GM18517 (cell line): ENCODE measurements at regions not wholly inside any gene's neighbourhood (a gene's known extent, or its start where the extent isn't known, plus 50 kb on each side); places are given as distances from the start of the nearest gene placed in this dataset.

ENCODE experiments used
- ATAC-seq: cut with Tn5 transposase; IDR thresholded peaks from one replicate; pipeline ENCODE4 v1.9.1; 2021; ENCODE audit warnings: mild to moderate bottlenecking, moderate library complexity; ENCODE audit not compliant: unreplicated experiment

- ATAC-seq = no peak
Measured at GRCh38 chr22:49056301-49056700, 771.4 kb downstream of the BRD1 start.

- ATAC-seq = no peak
Measured at GRCh38 chr22:49055406-49055805, 772.3 kb downstream of the BRD1 start.

GRCh38 chr22:49053578-49053977 lies 774.1 kb downstream of the BRD1 start:
- no peak for ATAC-seq

GRCh38 chr22:49052560-49052959 lies 775.1 kb downstream of the BRD1 start:
- ATAC-seq = no peak

GRCh38 chr22:49052023-49052538 lies 775.6 kb downstream of the BRD1 start:
- ATAC-seq = no peak

- ATAC-seq = no peak
Measured at GRCh38 chr22:49051491-49052022, 776.1 kb downstream of the BRD1 start.

- no peak for ATAC-seq
Measured at GRCh38 chr22:49049691-49050090, 778.0 kb downstream of the BRD1 start.

- ATAC-seq = no peak
Measured at GRCh38 chr22:49048591-49048990, 779.1 kb downstream of the BRD1 start.

- no peak for ATAC-seq
Measured at GRCh38 chr22:49047447-49047846, 780.2 kb downstream of the BRD1 start.

GRCh38 chr22:49046546-49047361 lies 780.9 kb downstream of the BRD1 start:
- no peak for ATAC-seq

- no peak for ATAC-seq
Measured at GRCh38 chr22:49046000-49046545, 781.6 kb downstream of the BRD1 start.

- ATAC-seq = no peak
Measured at GRCh38 chr22:49045276-49045675, 782.4 kb downstream of the BRD1 start.

GRCh38 chr22:49044776-49045175 lies 782.9 kb downstream of the BRD1 start:
- ATAC-seq = no peak

GRCh38 chr22:49044091-49044490 lies 783.6 kb downstream of the BRD1 start:
- no peak for ATAC-seq

- no peak for ATAC-seq
Measured at GRCh38 chr22:49042877-49043859, 784.5 kb downstream of the BRD1 start.

GRCh38 chr22:49042066-49042465 lies 785.6 kb downstream of the BRD1 start:
- ATAC-seq = no peak

- ATAC-seq = no peak
Measured at GRCh38 chr22:49040754-49041467, 786.8 kb downstream of the BRD1 start.

- no peak for ATAC-seq
Measured at GRCh38 chr22:49040111-49040510, 787.6 kb downstream of the BRD1 start.

- ATAC-seq = no peak
Measured at GRCh38 chr22:49039625-49040024, 788.0 kb downstream of the BRD1 start.

- no peak for ATAC-seq
Measured at GRCh38 chr22:49037701-49038245, 789.9 kb downstream of the BRD1 start.
